Vagina (tissue), 2 donors: ENCODE measurements at regions not wholly inside any gene's neighbourhood (a gene's known extent, or its start where the extent isn't known, plus 50 kb on each side); places are given as distances from the start of the nearest gene placed in this dataset.

Experiments used
- POLR2A ChIP-seq, 2 donors: fragments of 450-650 bp; IDR thresholded peaks; one replicate each; pipeline ENCODE4 v1.6.1; 2017; ENCODE audit warnings: antibody characterized with exemption in 2 of 2, mild to moderate bottlenecking in 2 of 2, moderate library complexity in 2 of 2
- TF ChIP-seq, protein P1 (sequence below), 3 experiments: fragments of 450-650 bp in 2 of 3; fragments of 200-600 bp in 1 of 3; sonication (generic) in 1 of 3; IDR thresholded peaks; one replicate each; pipeline ENCODE4 v1.5.1; 2017 to 2019; ENCODE audit warnings: antibody characterized with exemption in 3 of 3, mild to moderate bottlenecking in 2 of 3, moderate library complexity in 2 of 3

DNA sequence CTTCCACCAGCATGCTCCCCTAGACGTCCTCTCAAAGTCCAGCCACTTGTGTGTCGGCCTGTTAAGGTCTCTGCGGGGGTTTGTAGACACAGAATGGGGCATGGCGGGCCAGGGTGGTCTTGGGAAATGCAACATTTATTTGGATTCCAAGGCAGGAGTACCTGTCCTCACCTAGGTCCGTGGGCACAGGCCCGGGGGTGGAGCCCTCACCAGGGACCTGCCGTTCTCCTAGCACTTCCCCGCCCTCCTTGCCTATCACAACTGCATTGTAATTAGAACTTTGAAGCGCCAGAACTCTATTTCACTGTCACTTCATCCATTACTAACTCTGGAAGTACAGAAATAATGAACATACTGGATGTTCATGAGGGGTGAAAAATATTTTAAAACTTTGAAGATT lies 268.3 kb upstream of the ACTBL2 start:
- TF ChIP-seq, protein P1, sequence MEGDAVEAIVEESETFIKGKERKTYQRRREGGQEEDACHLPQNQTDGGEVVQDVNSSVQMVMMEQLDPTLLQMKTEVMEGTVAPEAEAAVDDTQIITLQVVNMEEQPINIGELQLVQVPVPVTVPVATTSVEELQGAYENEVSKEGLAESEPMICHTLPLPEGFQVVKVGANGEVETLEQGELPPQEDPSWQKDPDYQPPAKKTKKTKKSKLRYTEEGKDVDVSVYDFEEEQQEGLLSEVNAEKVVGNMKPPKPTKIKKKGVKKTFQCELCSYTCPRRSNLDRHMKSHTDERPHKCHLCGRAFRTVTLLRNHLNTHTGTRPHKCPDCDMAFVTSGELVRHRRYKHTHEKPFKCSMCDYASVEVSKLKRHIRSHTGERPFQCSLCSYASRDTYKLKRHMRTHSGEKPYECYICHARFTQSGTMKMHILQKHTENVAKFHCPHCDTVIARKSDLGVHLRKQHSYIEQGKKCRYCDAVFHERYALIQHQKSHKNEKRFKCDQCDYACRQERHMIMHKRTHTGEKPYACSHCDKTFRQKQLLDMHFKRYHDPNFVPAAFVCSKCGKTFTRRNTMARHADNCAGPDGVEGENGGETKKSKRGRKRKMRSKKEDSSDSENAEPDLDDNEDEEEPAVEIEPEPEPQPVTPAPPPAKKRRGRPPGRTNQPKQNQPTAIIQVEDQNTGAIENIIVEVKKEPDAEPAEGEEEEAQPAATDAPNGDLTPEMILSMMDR (IDR thresholded peaks at IDR 0.05) = no peak
- TF ChIP-seq POLR2A (IDR thresholded peaks at IDR 0.05) = no peak
